Stomach (tissue), 8 donors: ENCODE measurements at regions not wholly inside any gene's neighbourhood (a gene's known extent, or its start where the extent isn't known, plus 50 kb on each side); places are given as distances from the start of the nearest gene placed in this dataset.

Experiments
- DNase-seq, 2 donors: peaks; one replicate each; pipeline versions ENCODE4 v3.0.0 to v3.0.0-alpha.2; 2013 to 2019
- H3K27ac ChIP-seq, 5 donors: fragments of 200-600 bp in 4 of 5; sonication (generic) in 4 of 5; one replicate each; pipeline ENCODE4 v1.5.1; 2013 to 2019; ENCODE audit warnings: mild to moderate bottlenecking in 1 of 5, moderate library complexity in 1 of 5
- H3K27me3 ChIP-seq, 3 donors: fragments of 200-600 bp; sonication (generic); one replicate each; pipeline ENCODE4 v1.5.1; 2017 to 2019; ENCODE audit warnings: mixed run types in 1 of 3
- H3K36me3 ChIP-seq, 4 donors: fragments of 200-600 bp; sonication (generic); 1 replicate in 3 of 4; 2 replicates in 1 of 4; pipeline ENCODE4 v1.5.1; 2016 to 2019
- H3K4me1 ChIP-seq, 4 donors: fragments of 200-600 bp; sonication (generic); one replicate each; pipeline ENCODE4 v1.5.1; 2016 to 2019
- H3K4me3 ChIP-seq, 4 donors: fragments of 200-600 bp; sonication (generic) in 3 of 4; one replicate each; pipeline ENCODE4 v1.5.1; 2016 to 2019; ENCODE audit warnings: mild to moderate bottlenecking in 1 of 4
- H3K9me3 ChIP-seq, 4 donors: fragments of 200-600 bp; sonication (generic); one replicate each; pipeline ENCODE4 v1.5.1; 2016 to 2019
- CTCF ChIP-seq, 7 experiments: fragments of 450-650 bp in 4 of 7; fragments of 200-600 bp in 3 of 7; sonication (generic) in 3 of 7; IDR thresholded peaks; one replicate each; pipeline ENCODE4 v1.5.1; 2016 to 2019; ENCODE audit warnings: antibody characterized with exemption in 7 of 7, control low read depth in 2 of 7, mild to moderate bottlenecking in 1 of 7
- EP300 ChIP-seq: sonication (generic); formaldehyde crosslinking; IDR thresholded peaks from one replicate; pipeline ENCODE4 v1.6.1; 2017; ENCODE audit warnings: antibody characterized with exemption
- POLR2A ChIP-seq, 4 donors: fragments of 450-650 bp; IDR thresholded peaks; one replicate each; pipeline ENCODE4 v1.6.1; 2016; ENCODE audit warnings: antibody characterized with exemption in 4 of 4, control low read depth in 2 of 4, mild to moderate bottlenecking in 1 of 4, moderate library complexity in 1 of 4
- POLR2AphosphoS5 ChIP-seq, 3 donors: sonication (generic); formaldehyde crosslinking; IDR thresholded peaks; one replicate each; pipeline ENCODE4 v1.6.1; 2016; ENCODE audit warnings: antibody characterized with exemption in 3 of 3
- WGBS, 5 donors: extraction: QIAGEN DNeasy Blood & Tissue Kit in 3 of 5; methylation state at CpG; one replicate each; pipeline versions ENCODE4 v1.1.5 to v1.1.7; 2013 to 2018; 5-methylcytosine and 5-hydroxymethylcytosine counted together
- intact Hi-C: fragments of 100-400 bp; cut with DNase I; formaldehyde crosslinking; loops from one replicate; pipeline ENCODE4 v1.15.1; 2023; ENCODE audit warnings: low total_unique reads
- donor health status: healthy with polysubstance abuse.
- donor health status: Bipolar disorder and iron deficiency.
- donor health status: healthy.

DNA sequence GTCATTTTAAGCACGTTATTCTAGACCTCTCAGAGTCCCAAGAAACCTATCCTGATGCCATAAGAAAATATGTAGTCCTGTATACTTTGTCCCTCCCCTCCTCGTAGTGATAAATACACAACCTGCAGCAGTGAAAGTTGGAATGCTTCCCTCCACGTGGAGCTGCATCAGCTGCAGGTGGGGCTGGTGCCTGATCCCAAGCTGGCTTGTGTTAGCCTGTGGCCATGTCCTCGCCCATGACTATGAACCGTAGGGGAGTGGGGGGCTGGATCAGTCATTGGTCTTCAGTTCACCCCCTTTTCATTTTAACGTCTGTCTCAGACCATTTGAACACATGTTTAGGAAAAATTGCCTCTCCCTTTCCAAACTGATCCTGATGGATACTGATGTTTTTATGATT is 171.4 kb upstream of the HABP2 start:
- intact Hi-C loops, result no loop called here
- Histone ChIP-seq H3K27ac (peak overlapping the region in 3 of 5 donors; percentile 30 to 68 (median 68)), H3K4me1 (peaks cover 12 to 52% (median 34%) of the 10 kb centered on the region in 4 donors), H3K36me3 (no peaks in the 10 kb centered on the region), H3K9me3 (no peaks in the 10 kb centered on the region), H3K27me3 (no peaks in the 10 kb centered on the region), H3K4me3 (peak overlapping the region in 1 of 4 donors; percentile 6)
- DNase-seq, result no peak
- TF ChIP-seq EP300 (no peak), POLR2AphosphoS5 (IDR thresholded peaks at IDR 0.05) (no peak), CTCF (IDR thresholded peaks at IDR 0.05) (no peak), POLR2A (IDR thresholded peaks at IDR 0.05) (no peak)
- 46 to 68% (median 62%) methylated on average over 6 of the region's 6 CpGs for WGBS, 5 donors

DNA sequence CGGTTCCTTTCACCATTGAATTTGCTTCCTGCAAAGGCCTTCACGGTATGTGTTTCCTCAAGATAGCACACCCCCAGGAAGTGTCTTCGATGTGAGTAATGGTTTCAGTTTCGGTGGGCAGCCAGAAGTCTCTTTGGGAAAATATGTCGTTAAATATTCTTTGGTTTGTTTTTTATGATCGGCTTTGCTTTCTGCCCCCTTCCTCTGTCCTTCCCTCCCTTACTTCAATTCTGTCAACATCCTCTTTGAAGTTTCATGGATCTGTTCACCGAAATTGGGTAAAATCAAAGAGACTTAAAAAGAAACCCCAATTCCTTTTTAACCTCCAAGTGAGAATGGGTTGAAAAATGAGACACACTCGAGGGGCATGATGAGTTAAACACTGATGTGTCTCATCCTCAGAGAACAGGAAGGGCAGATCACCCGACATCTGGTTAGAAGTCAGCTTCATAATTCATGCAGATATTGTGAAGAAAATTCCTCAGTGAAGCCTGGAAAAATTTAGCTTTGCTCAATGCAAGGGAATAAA is 170.8 kb upstream of the HABP2 start:
- Histone ChIP-seq H3K27me3 (no peaks in the 10 kb centered on the region), H3K4me1 (peaks cover 12 to 55% (median 37%) of the 10 kb centered on the region in 4 donors), H3K36me3 (no peaks in the 10 kb centered on the region), H3K27ac (peak overlapping the region in 4 of 5 donors; percentile 30 to 68 (median 66)), H3K4me3 (peak overlapping the region in 1 of 4 donors; percentile 6), H3K9me3 (no peaks in the 10 kb centered on the region)
- 35 to 55% (median 47%) methylated on average over 9 of the region's 9 CpGs for WGBS, 5 donors
- intact Hi-C loops, result no loop called here
- peak in 1 of 2 donors; percentile 63 for DNase-seq
- TF ChIP-seq POLR2AphosphoS5 (IDR thresholded peaks at IDR 0.05), result no peak
- no peak for TF ChIP-seq CTCF (IDR thresholded peaks at IDR 0.05)
- TF ChIP-seq EP300, result no peak
- no peak for TF ChIP-seq POLR2A (IDR thresholded peaks at IDR 0.05)

GRCh38 chr10:113382691-113383090 is 170.2 kb upstream of the HABP2 start:
- no peaks in the 10 kb centered on the region for H3K27me3 ChIP-seq
- no peaks in the 10 kb centered on the region for H3K9me3 ChIP-seq
- H3K4me3 ChIP-seq, result no peak overlapping the region
- no peak for TF ChIP-seq POLR2A (IDR thresholded peaks at IDR 0.05)
- TF ChIP-seq POLR2AphosphoS5 (IDR thresholded peaks at IDR 0.05), result no peak
- no peak for TF ChIP-seq EP300
- TF ChIP-seq CTCF (IDR thresholded peaks at IDR 0.05), result no peak
- DNase-seq, result no peak
- peaks cover 12 to 55% (median 37%) of the 10 kb centered on the region in 4 donors for H3K4me1 ChIP-seq
- 66 to 81% (median 78%) methylated on average over 3 of the region's 3 CpGs for WGBS, 5 donors
- H3K36me3 ChIP-seq, result no peaks in the 10 kb centered on the region
- H3K27ac ChIP-seq, result peak overlapping the region in 3 of 5 donors; percentile 64 to 68 (median 68)
- intact Hi-C loops, result no loop called here

GRCh38 chr10:113384181-113384580 is 168.7 kb upstream of the HABP2 start:
- no peak overlapping the region for H3K4me3 ChIP-seq
- peak overlapping the region in 3 of 5 donors; percentile 41 to 80 (median 68) for H3K27ac ChIP-seq
- intact Hi-C loops, result no loop called here

More at GRCh38 chr10:113384181-113384580, 168.7 kb upstream of the HABP2 start:
- Histone ChIP-seq H3K9me3 (no peaks in the 10 kb centered on the region), H3K36me3 (no peaks in the 10 kb centered on the region), H3K4me1 (peaks cover 12 to 55% (median 37%) of the 10 kb centered on the region in 4 donors), H3K27me3 (no peaks in the 10 kb centered on the region)
- 57 to 88% (median 83%) methylated on average over 4 of the region's 4 CpGs for WGBS, 5 donors
- DNase-seq, result no peak
- no peak for TF ChIP-seq EP300
- no peak for TF ChIP-seq POLR2AphosphoS5 (IDR thresholded peaks at IDR 0.05)
- TF ChIP-seq CTCF (IDR thresholded peaks at IDR 0.05), result no peak
- no peak for TF ChIP-seq POLR2A (IDR thresholded peaks at IDR 0.05)
